Esophagus squamous epithelium (tissue), 5 donors: ENCODE measurements at regions not wholly inside any gene's neighbourhood (a gene's known extent, or its start where the extent isn't known, plus 50 kb on each side); places are given as distances from the start of the nearest gene placed in this dataset.
"Not testable (repeated sequence)": the region's sequence is repeated elsewhere in the genome, so short reads cannot be mapped to it uniquely, and the experiment has no call there.

Experiments
- DNase-seq: peaks from one replicate; lab custom pipeline; 2025; lab: John Stamatoyannopoulos, UW
- H3K27ac ChIP-seq, 4 donors: fragments of 200-600 bp; sonication (generic); one replicate each; pipeline ENCODE4 v1.5.1; 2016 to 2019; ENCODE audit warnings: mild to moderate bottlenecking in 1 of 4
- H3K27me3 ChIP-seq, 4 donors: fragments of 200-600 bp; sonication (generic); 1 replicate in 3 of 4; 2 replicates in 1 of 4; pipeline versions ENCODE4 v1.5.1 to v1.6.0; 2017 to 2021; ENCODE audit warnings: antibody characterized with exemption in 1 of 4
- H3K36me3 ChIP-seq, 3 donors: fragments of 200-600 bp; sonication (generic); one replicate each; pipeline ENCODE4 v1.5.1; 2016 to 2019
- H3K4me1 ChIP-seq, 3 donors: fragments of 200-600 bp; sonication (generic); one replicate each; pipeline ENCODE4 v1.5.1; 2017 to 2019
- H3K4me3 ChIP-seq, 4 donors: fragments of 200-600 bp; sonication (generic); 1 replicate in 3 of 4; 2 replicates in 1 of 4; pipeline ENCODE4 v1.5.1; 2016 to 2019; ENCODE audit warnings: mild to moderate bottlenecking in 2 of 4, moderate library complexity in 1 of 4
- H3K9me3 ChIP-seq, 3 donors: fragments of 200-600 bp; sonication (generic); one replicate each; pipeline ENCODE4 v1.5.1; 2016 to 2019
- CTCF ChIP-seq, 6 experiments: fragments of 450-650 bp in 4 of 6; fragments of 200-600 bp in 2 of 6; sonication (generic) in 2 of 6; IDR thresholded peaks; one replicate each; pipeline ENCODE4 v1.5.1; 2016 to 2019; ENCODE audit warnings: antibody characterized with exemption in 6 of 6, mild to moderate bottlenecking in 4 of 6, moderate library complexity in 4 of 6
- POLR2A ChIP-seq, 4 donors: fragments of 450-650 bp; IDR thresholded peaks; one replicate each; pipeline ENCODE4 v1.6.1; 2017; ENCODE audit warnings: antibody characterized with exemption in 4 of 4, mild to moderate bottlenecking in 4 of 4, moderate library complexity in 3 of 4
- WGBS, 2 donors: methylation state at CpG; one replicate each; pipeline ENCODE4 v1.1.5; 2018; 5-methylcytosine and 5-hydroxymethylcytosine counted together
- intact Hi-C: fragments of 100-400 bp; cut with DNase I; formaldehyde crosslinking; loops from one replicate; pipeline ENCODE4 v1.15.0; 2022
- donor health status: DM: yes; HTN: yes; CAD: no.

DNA sequence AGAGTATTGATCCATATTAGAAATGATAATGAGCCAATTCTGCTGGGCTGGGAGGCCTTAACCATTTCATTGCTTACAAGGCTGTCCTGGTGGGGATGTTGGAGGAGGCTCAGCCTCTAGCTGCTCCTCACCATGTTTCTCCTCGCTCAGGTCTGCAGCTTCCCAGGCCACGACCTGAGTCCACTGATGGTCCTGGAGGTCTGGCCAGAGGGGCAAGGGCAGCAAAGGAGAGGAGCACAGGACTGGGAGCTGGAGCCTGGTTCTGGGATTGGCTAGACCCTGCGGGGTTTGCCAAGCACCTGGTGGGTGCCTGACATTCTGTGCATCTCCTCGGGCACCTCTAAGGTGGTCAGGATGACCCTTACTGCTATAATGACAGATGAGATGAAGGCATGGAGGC lies 92.6 kb downstream of the KIF26A start:
- DNase-seq = no peak
- H3K27ac ChIP-seq = no peak overlapping the region
- 83% methylated on average over 2 of the region's 4 CpGs; no CpG with 5 or more reads in 1 of the 2 donors for WGBS, 2 donors

DNA sequence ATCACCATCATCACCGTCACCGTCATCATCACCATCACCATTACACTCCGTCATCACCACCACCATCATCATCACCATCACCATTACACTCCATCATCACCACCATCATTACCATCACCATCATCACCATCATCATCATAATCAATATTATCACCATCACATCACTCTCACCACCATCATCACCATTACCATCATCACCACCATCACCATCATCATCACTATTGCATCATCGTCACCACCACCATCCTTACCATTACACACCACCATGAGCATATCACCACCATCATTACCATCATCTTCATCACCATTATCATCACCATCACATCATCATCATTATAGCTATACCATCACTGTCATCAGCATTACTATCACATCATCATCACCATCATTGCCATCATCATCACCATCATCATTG lies 93.7 kb downstream of the KIF26A start:
- TF ChIP-seq CTCF (IDR thresholded peaks at IDR 0.05) (no peak), POLR2A (IDR thresholded peaks at IDR 0.05) (no peak)
- 60 to 71% methylated on average over 4 of the region's 4 CpGs for WGBS, 2 donors
- intact Hi-C loops = no loop called here
- Histone ChIP-seq H3K27me3 (no peaks in the 10 kb centered on the region), H3K9me3 (peaks cover 0 to 28% (median 23%) of the 10 kb centered on the region in 3 donors), H3K4me3 (no peak overlapping the region), H3K4me1 (no peaks in the 10 kb centered on the region), H3K27ac (no peak overlapping the region), H3K36me3 (no peaks in the 10 kb centered on the region)
- no peak for DNase-seq

More for the DNA sequence above, 92.6 kb downstream of the KIF26A start:
- no peaks in the 10 kb centered on the region for H3K27me3 ChIP-seq
- TF ChIP-seq POLR2A (IDR thresholded peaks at IDR 0.05) (no peak), CTCF (IDR thresholded peaks at IDR 0.05) (no peak)
- H3K4me3 ChIP-seq = no peak overlapping the region
- H3K4me1 ChIP-seq = no peaks in the 10 kb centered on the region
- intact Hi-C loops = no loop called here
- H3K9me3 ChIP-seq = peaks cover 0 to 27% (median 23%) of the 10 kb centered on the region in 3 donors
- H3K36me3 ChIP-seq = no peaks in the 10 kb centered on the region

DNA sequence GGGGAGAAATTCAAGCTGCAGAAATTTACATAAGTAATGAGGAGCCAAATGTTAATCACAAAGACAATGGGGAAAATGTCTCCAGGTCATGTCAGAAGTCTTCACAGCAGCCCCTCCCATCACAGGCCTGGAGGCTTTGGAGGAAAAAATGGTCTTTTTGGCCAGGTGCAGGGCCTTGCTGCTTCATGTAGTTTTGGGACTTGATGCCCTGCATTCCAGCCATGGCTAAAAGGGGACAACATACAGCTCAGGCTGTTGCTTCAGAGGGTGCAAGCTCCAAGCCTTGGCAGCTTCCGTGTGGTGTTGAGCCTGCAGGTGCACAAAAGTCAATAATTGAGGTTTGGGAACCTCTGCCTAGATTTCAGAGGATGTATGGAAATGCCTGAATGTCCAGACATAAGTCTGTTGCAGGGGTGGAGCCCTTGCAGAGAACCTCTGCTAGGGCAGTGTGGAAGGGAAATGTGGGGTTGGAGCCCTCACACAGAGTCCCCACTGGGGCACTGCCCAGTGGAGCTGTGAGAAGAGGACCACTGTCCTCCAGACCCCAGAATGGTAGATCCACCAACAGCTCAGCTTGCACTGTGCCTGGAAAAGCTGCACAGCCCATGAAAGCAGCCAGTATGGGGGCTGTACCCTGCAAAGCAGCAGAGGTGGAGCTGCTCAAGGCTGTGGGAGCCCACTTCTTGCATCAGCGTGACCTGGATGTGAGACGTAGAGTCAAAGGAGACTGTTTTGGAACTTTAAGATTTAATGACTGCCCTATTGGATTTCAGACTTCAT lies 95.8 kb downstream of the KIF26A start:
- WGBS, 2 donors = 78 to 100% methylated on average over 3 of the region's 3 CpGs
- H3K36me3 ChIP-seq, H3K4me3 ChIP-seq, H3K27ac ChIP-seq, DNase-seq, H3K4me1 ChIP-seq, intact Hi-C loops: not testable (repeated sequence)
- Histone ChIP-seq H3K27me3 (peaks cover 0 to 14% (median 0%) of the 10 kb centered on the region in 4 donors), H3K9me3 (peaks cover 0 to 26% (median 16%) of the 10 kb centered on the region in 3 donors)

GRCh38 chr14:104235686-104236085 lies 97.3 kb downstream of the KIF26A start:
- Histone ChIP-seq H3K27me3 (peaks cover 0 to 21% (median 0%) of the 10 kb centered on the region in 4 donors), H3K4me1 (no peaks in the 10 kb centered on the region), H3K36me3 (no peaks in the 10 kb centered on the region), H3K4me3 (no peak overlapping the region), H3K9me3 (peaks cover 0 to 26% (median 16%) of the 10 kb centered on the region in 3 donors), H3K27ac (no peak overlapping the region)
- no peak for DNase-seq
- WGBS, 2 donors = 56 to 58% methylated on average over 2 of the region's 2 CpGs
- no peak for TF ChIP-seq POLR2A (IDR thresholded peaks at IDR 0.05)
- no peak for TF ChIP-seq CTCF (IDR thresholded peaks at IDR 0.05)
- intact Hi-C loops = no loop called here

- intact Hi-C loops = no loop called here
- Histone ChIP-seq H3K27me3 (peaks cover 0 to 21% (median 0%) of the 10 kb centered on the region in 4 donors), H3K4me1 (no peaks in the 10 kb centered on the region), H3K9me3 (peaks cover 0 to 22% (median 16%) of the 10 kb centered on the region in 3 donors), H3K27ac (no peak overlapping the region), H3K4me3 (no peak overlapping the region), H3K36me3 (no peaks in the 10 kb centered on the region)
- TF ChIP-seq CTCF (IDR thresholded peaks at IDR 0.05) (no peak), POLR2A (IDR thresholded peaks at IDR 0.05) (no peak)
- no peak for DNase-seq
- WGBS, 2 donors = 74 to 82% methylated on average over 15 to 21 of the region's 24 CpGs
These were observed 99.5 kb downstream of the KIF26A start for GRCh38 chr14:104237651-104238423.
